SK-N-SH (cell line): ENCODE measurements at regions not wholly inside any gene's neighbourhood (a gene's known extent, or its start where the extent isn't known, plus 50 kb on each side); places are given as distances from the start of the nearest gene placed in this dataset.
A peak's percentile ranks its signal among the peaks of the same experiment; 100 is the strongest.

ENCODE experiments used
- CTCF ChIA-PET: fragments of 300-600, 350-600 bp; formaldehyde crosslinking; extraction: SDS; loops from one replicate; lab custom pipeline; 2021; lab: Yijun Ruan, JAX
- POLR2A ChIA-PET: fragments of 350-600 bp; sonication (Branson Sonifier 250); formaldehyde crosslinking; extraction: SDS; loops from one replicate; lab custom pipeline; 2020; ENCODE audit warnings: antibody characterized with exemption, inconsistent platforms; lab: Yijun Ruan, JAX
- DNase-seq: peaks from one replicate; pipeline ENCODE4 v3.0.0; 2012
- H2AFZ ChIP-seq: fragments of 200-600 bp; sonication (generic); 2 replicates; pipeline ENCODE4 v1.8.1; 2016; ENCODE audit warnings: antibody characterized with exemption, mild to moderate bottlenecking, low read depth
- H3F3A ChIP-seq: fragments of 200-600 bp; sonication (generic); replicated peaks from 2 replicates; pipeline ENCODE3; 2016; ENCODE audit warnings: antibody characterized with exemption, mild to moderate bottlenecking; ENCODE audit not compliant: insufficient read depth
- H3K27ac ChIP-seq, 2 experiments: fragments of 200-500 bp in 1 of 2; fragments of 200-600 bp in 1 of 2; sonication (Bioruptor generic) in 1 of 2; sonication (generic), shearing (Covaris generic) in 1 of 2; 2 replicates each; pipeline versions ENCODE4 v1.5.1 to v1.6.1; 2014 to 2016; ENCODE audit warnings: low read depth in 2 of 2, inconsistent platforms in 1 of 2, low read length in 1 of 2, mild to moderate bottlenecking in 1 of 2, mixed read lengths in 1 of 2
- H3K27me3 ChIP-seq: fragments of 200-600 bp; sonication (generic), shearing (Covaris generic); 2 replicates; pipeline ENCODE4 v1.6.1; 2016; ENCODE audit warnings: mixed run types; ENCODE audit not compliant: insufficient read depth
- H3K36me3 ChIP-seq, 2 experiments: fragments of 200-500 bp in 1 of 2; fragments of 200-600 bp in 1 of 2; sonication (Bioruptor generic) in 1 of 2; sonication (generic) in 1 of 2; replicated peaks in 1 of 2; 2 replicates each; pipeline versions ENCODE3 to v1.5.1; 2014 to 2016; ENCODE audit warnings: low read length in 1 of 2, mild to moderate bottlenecking in 1 of 2; ENCODE audit not compliant: insufficient read depth in 2 of 2, control insufficient read depth in 1 of 2
- H3K4me1 ChIP-seq, 2 experiments: fragments of 200-500 bp in 1 of 2; fragments of 200-600 bp in 1 of 2; sonication (Bioruptor generic) in 1 of 2; sonication (generic), shearing (Covaris generic) in 1 of 2; 2 replicates each; pipeline versions ENCODE4 v1.5.1 to v1.6.1; 2014 to 2016; ENCODE audit warnings: low read depth in 1 of 2, low read length in 1 of 2, mixed run types in 1 of 2; ENCODE audit not compliant: insufficient read depth in 2 of 2, control insufficient read depth in 1 of 2
- H3K4me2 ChIP-seq: fragments of 200-600 bp; sonication (generic), shearing (Covaris generic); 2 replicates; pipeline ENCODE4 v1.6.1; 2017; ENCODE audit warnings: mixed run types
- H3K4me3 ChIP-seq, 2 experiments: fragments of 200-500 bp in 1 of 2; fragments of 200-600 bp in 1 of 2; sonication (Bioruptor generic) in 1 of 2; sonication (generic), shearing (Covaris generic) in 1 of 2; 2 replicates each; pipeline versions ENCODE4 v1.5.1 to v1.8.1; 2014 to 2016; ENCODE audit warnings: low read depth in 2 of 2, inconsistent platforms in 1 of 2, low read length in 1 of 2, mild to moderate bottlenecking in 1 of 2, mixed read lengths in 1 of 2, moderate library complexity in 1 of 2
- H3K79me2 ChIP-seq: fragments of 200-600 bp; sonication (generic); 2 replicates; pipeline ENCODE4 v1.8.1; 2017; ENCODE audit warnings: mild to moderate bottlenecking; ENCODE audit not compliant: insufficient read depth
- H3K9ac ChIP-seq: fragments of 200-600 bp; sonication (generic); 2 replicates; pipeline ENCODE4 v1.6.1; 2017; ENCODE audit warnings: mixed run types
- H3K9me2 ChIP-seq: fragments of 200-600 bp; sonication (generic); 2 replicates; pipeline ENCODE4 v1.6.1; 2017; ENCODE audit warnings: mixed run types
- H3K9me3 ChIP-seq: fragments of 200-600 bp; sonication (generic); 2 replicates; pipeline ENCODE4 v1.6.1; 2017; ENCODE audit warnings: mixed run types, mild to moderate bottlenecking, moderate library complexity
- H4K20me1 ChIP-seq: fragments of 200-600 bp; sonication (generic); 2 replicates; pipeline ENCODE4 v1.6.1; 2017; ENCODE audit warnings: mild to moderate bottlenecking, mixed run types; ENCODE audit not compliant: insufficient read depth
- EZH2phosphoT487 ChIP-seq: fragments of 200-600 bp; sonication (generic); IDR thresholded peaks from 2 replicates; pipeline ENCODE4 v1.6.1; 2017; ENCODE audit warnings: low read depth, mixed run types, mild to moderate bottlenecking, antibody characterized with exemption, moderate library complexity, borderline replicate concordance
- FOSL2 ChIP-seq: IDR thresholded peaks from 2 replicates; pipeline ENCODE4 v1.4.0; 2012; ENCODE audit warnings: low read depth, mild to moderate bottlenecking, moderate library complexity, borderline replicate concordance
- FOXM1 ChIP-seq: IDR thresholded peaks from 2 replicates; pipeline ENCODE4 v1.4.0; 2012; ENCODE audit warnings: low read depth, mild to moderate bottlenecking
- JUND ChIP-seq: IDR thresholded peaks from 2 replicates; pipeline ENCODE4 v1.4.0; 2012
- MXI1 ChIP-seq: IDR thresholded peaks from 2 replicates; pipeline ENCODE4 v1.6.1; 2012; ENCODE audit warnings: mild to moderate bottlenecking, low read depth, low read length, improper control_type of control experiment
- POLR2AphosphoS5 ChIP-seq: IDR thresholded peaks from 2 replicates; pipeline ENCODE4 v1.6.1; 2012; ENCODE audit warnings: low read depth, low read length
- RAD21 ChIP-seq: IDR thresholded peaks from 2 replicates; pipeline ENCODE4 v1.6.1; 2012; ENCODE audit warnings: mild to moderate bottlenecking, low read length
- RCOR1 ChIP-seq: fragments of 150-350 bp; IDR thresholded peaks from 2 replicates; pipeline ENCODE4 v1.6.1; 2017; ENCODE audit warnings: antibody characterized with exemption, low read length
- RXRA ChIP-seq: IDR thresholded peaks from 2 replicates; pipeline ENCODE4 v1.4.0; 2012; ENCODE audit warnings: low read depth, mild to moderate bottlenecking, borderline replicate concordance
- SMC3 ChIP-seq: IDR thresholded peaks from 2 replicates; pipeline ENCODE4 v1.6.1; 2012; ENCODE audit warnings: low read depth, low read length, improper control_type of control experiment
- TAF1 ChIP-seq: IDR thresholded peaks from 2 replicates; pipeline ENCODE4 v1.6.1; 2012; ENCODE audit warnings: low read depth, mild to moderate bottlenecking, low read length, moderate library complexity, borderline replicate concordance
- TEAD4 ChIP-seq: IDR thresholded peaks from 2 replicates; pipeline ENCODE4 v1.4.0; 2012; ENCODE audit warnings: mild to moderate bottlenecking, borderline replicate concordance; ENCODE audit not compliant: insufficient read depth
- YY1 ChIP-seq: IDR thresholded peaks from 2 replicates; pipeline ENCODE4 v1.4.0; 2012; ENCODE audit warnings: low read depth, mild to moderate bottlenecking
- WGBS: methylation state at CpG from one replicate; pipeline ENCODE4 v1.1.6; 2017; ENCODE audit warnings: low lambda C conversion rate; 5-methylcytosine and 5-hydroxymethylcytosine counted together
- TF ChIP-seq, protein P1 (sequence below): fragments of 200-600 bp; sonication (generic); IDR thresholded peaks from 2 replicates; pipeline ENCODE4 v1.6.1; 2017; ENCODE audit warnings: antibody characterized with exemption, mild to moderate bottlenecking, moderate library complexity
- TF ChIP-seq, protein P2 (sequence below): IDR thresholded peaks from 2 replicates; pipeline ENCODE4 v1.4.0; 2012; ENCODE audit warnings: low read depth

- Histone ChIP-seq H2AFZ (peak overlapping the region; percentile 14; the same call in 1 of the 2 replicates), H3K79me2 (no peaks in the 10 kb centered on the region), H3K9me3 (no peaks in the 10 kb centered on the region; the same call in 1 of the 2 replicates), H3K4me1 (peaks cover 2 to 15% of the 10 kb centered on the region in 2 experiments), H3K27me3 (no peaks in the 10 kb centered on the region; the same call in 1 of the 2 replicates), H3K9ac (no peak overlapping the region), H3F3A (peaks cover 4% of the 10 kb centered on the region), H3K27ac (no peak overlapping the region), H3K4me2 (no peak overlapping the region), H3K36me3 (no peaks in the 10 kb centered on the region), H4K20me1 (no peaks in the 10 kb centered on the region), H3K4me3 (no peak overlapping the region; a peak in 1 of 4 replicates), H3K9me2 (no peaks in the 10 kb centered on the region)
- peak; percentile 48 for DNase-seq
- no peak for TF ChIP-seq RXRA
- TF ChIP-seq, protein P1, sequence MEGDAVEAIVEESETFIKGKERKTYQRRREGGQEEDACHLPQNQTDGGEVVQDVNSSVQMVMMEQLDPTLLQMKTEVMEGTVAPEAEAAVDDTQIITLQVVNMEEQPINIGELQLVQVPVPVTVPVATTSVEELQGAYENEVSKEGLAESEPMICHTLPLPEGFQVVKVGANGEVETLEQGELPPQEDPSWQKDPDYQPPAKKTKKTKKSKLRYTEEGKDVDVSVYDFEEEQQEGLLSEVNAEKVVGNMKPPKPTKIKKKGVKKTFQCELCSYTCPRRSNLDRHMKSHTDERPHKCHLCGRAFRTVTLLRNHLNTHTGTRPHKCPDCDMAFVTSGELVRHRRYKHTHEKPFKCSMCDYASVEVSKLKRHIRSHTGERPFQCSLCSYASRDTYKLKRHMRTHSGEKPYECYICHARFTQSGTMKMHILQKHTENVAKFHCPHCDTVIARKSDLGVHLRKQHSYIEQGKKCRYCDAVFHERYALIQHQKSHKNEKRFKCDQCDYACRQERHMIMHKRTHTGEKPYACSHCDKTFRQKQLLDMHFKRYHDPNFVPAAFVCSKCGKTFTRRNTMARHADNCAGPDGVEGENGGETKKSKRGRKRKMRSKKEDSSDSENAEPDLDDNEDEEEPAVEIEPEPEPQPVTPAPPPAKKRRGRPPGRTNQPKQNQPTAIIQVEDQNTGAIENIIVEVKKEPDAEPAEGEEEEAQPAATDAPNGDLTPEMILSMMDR, result peak; percentile 90
- TF ChIP-seq, protein P2, sequence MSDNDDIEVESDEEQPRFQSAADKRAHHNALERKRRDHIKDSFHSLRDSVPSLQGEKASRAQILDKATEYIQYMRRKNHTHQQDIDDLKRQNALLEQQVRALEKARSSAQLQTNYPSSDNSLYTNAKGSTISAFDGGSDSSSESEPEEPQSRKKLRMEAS, result 0 out of 2 replicates have a peak, but pooled peaks have one; percentile 26
- peak; percentile 83 for TF ChIP-seq RAD21
- peak; percentile 90 for TF ChIP-seq SMC3
- 49% methylated on average over 5 of the region's 5 CpGs for WGBS
- ChIA-PET POLR2A (no interaction called here), CTCF (interaction anchor here (0.5 to 8.0 kb wide), 20 partner anchors 9 to 1469 kb away, joined by 3 to 185 read pairs (median 4); no protein-coding TSS in a partner anchor)
Observed at GRCh38 chr17:68777243-68777855, 176.2 kb upstream of the FAM20A start.

DNA sequence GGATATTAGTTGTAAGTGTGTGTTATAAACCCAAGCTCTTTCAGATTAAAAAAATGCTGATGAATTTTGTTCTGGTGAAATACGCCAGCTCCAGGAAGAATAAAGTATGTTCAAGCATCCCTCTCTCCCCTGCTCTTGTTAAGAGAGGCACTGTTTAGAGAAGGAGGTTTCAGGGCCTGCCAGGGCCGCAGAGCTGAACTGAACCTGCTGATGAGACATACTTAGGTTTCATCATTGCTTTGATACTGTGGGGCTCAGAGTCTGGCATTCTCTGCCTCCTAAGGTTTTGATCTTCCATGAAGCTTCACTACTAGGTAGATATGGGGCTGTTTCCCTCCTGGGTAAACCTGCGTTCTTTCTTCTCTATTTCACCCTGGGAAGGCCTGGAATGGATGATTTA, 175.3 kb upstream of the FAM20A start:
- no peaks in the 10 kb centered on the region; the same call in 1 of the 2 replicates for H3K27me3 ChIP-seq
- no peak overlapping the region for H3K27ac ChIP-seq
- H2AFZ ChIP-seq, result no peak overlapping the region
- H3F3A ChIP-seq, result peaks cover 4% of the 10 kb centered on the region
- no peaks in the 10 kb centered on the region for H3K9me2 ChIP-seq
- H4K20me1 ChIP-seq, result no peaks in the 10 kb centered on the region
- TF ChIP-seq FOXM1, result no peak
- no peak for TF ChIP-seq RAD21
- DNase-seq, result no peak
- WGBS, result 94% methylated on average over 3 of the region's 3 CpGs
- no peak overlapping the region for H3K9ac ChIP-seq
- no peak overlapping the region for H3K4me3 ChIP-seq
- H3K79me2 ChIP-seq, result no peaks in the 10 kb centered on the region
- ChIA-PET POLR2A (no interaction called here), CTCF (interaction anchor here (0.5 to 8.0 kb wide), 23 partner anchors 10 to 1468 kb away, joined by 3 to 185 read pairs (median 4); no protein-coding TSS in a partner anchor)
- no peaks in the 10 kb centered on the region for H3K9me3 ChIP-seq
- no peak overlapping the region for H3K4me2 ChIP-seq
- peaks cover 2 to 15% of the 10 kb centered on the region in 2 experiments for H3K4me1 ChIP-seq
- no peaks in the 10 kb centered on the region for H3K36me3 ChIP-seq

DNA sequence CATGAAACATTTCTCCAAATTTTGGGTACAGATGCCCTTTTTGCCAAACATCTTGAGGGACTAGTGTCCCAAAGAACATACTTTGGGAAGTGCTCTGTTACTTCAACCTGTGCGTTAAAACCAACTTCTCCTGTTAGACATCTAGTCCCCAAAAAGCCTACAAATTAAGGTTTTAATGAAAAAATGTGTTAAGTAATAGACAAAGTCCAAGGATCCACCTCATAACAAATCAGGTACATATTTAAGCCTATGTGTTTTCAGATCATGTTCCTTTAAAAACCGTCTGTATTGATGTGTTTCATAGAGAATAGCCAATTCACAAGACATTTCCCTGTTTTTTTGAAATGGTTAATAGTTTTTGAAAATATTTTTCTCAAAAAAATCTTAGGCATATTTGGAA, 174.8 kb upstream of the FAM20A start:
- H3K9me3 ChIP-seq, result no peaks in the 10 kb centered on the region
- H3K36me3 ChIP-seq, result no peaks in the 10 kb centered on the region
- H3F3A ChIP-seq, result peaks cover 4% of the 10 kb centered on the region
- H4K20me1 ChIP-seq, result no peaks in the 10 kb centered on the region
- H2AFZ ChIP-seq, result no peak overlapping the region
- H3K27ac ChIP-seq, result no peak overlapping the region
- POLR2A ChIA-PET, result no interaction called here
- CTCF ChIA-PET, result interaction anchor here (0.7 to 8.0 kb wide), 19 partner anchors 9 to 594 kb away, joined by 3 to 185 read pairs (median 4); no protein-coding TSS in a partner anchor
- no peaks in the 10 kb centered on the region for H3K9me2 ChIP-seq
- no peak overlapping the region for H3K4me2 ChIP-seq
- H3K79me2 ChIP-seq, result no peaks in the 10 kb centered on the region
- DNase-seq, result no peak
- TF ChIP-seq EZH2phosphoT487 (no peak), YY1 (no peak), RCOR1 (no peak), RXRA (no peak), POLR2AphosphoS5 (no peak), SMC3 (no peak), FOSL2 (no peak), MXI1 (no peak), RAD21 (no peak), JUND (no peak), FOXM1 (no peak), TAF1 (no peak), TEAD4 (no peak)
- TF ChIP-seq, protein P2, result no peak
- H3K4me3 ChIP-seq, result no peak overlapping the region
- H3K4me1 ChIP-seq, result peaks cover 2 to 15% of the 10 kb centered on the region in 2 experiments
- no peak overlapping the region for H3K9ac ChIP-seq
- WGBS, result 86% methylated on average over 2 of the region's 2 CpGs
- H3K27me3 ChIP-seq, result no peaks in the 10 kb centered on the region; the same call in 1 of the 2 replicates
